ENCODE measurements at regions not wholly inside any gene's neighbourhood (a gene's known extent, or its start where the extent isn't known, plus 50 kb on each side); places are given as distances from the start of the nearest gene placed in this dataset.

- no peak for DNase-seq
These were observed 328.6 kb upstream of the SLC24A2 start for GRCh38 chr9:20117482-20117881.

- DNase-seq, result no peak
These were observed 326.1 kb upstream of the SLC24A2 start for GRCh38 chr9:20114974-20115373.

GRCh38 chr9:20112205-20112783 is 323.5 kb upstream of the SLC24A2 start:
- no peak for DNase-seq

- no peak for DNase-seq
These were observed 322.5 kb upstream of the SLC24A2 start for GRCh38 chr9:20111173-20111843.

- DNase-seq, result no peak
These were observed 306.7 kb upstream of the SLC24A2 start for GRCh38 chr9:20095430-20096092.

- DNase-seq, result no peak
These were observed 303.7 kb upstream of the SLC24A2 start for GRCh38 chr9:20092561-20092960.

GRCh38 chr9:20087481-20087880 is 298.6 kb upstream of the SLC24A2 start:
- DNase-seq, result no peak

- no peak for DNase-seq
These were observed 297.0 kb upstream of the SLC24A2 start for GRCh38 chr9:20085842-20086241.

GRCh38 chr9:20084125-20084524 is 295.3 kb upstream of the SLC24A2 start:
- no peak for DNase-seq

GRCh38 chr9:20083390-20083789 is 294.6 kb upstream of the SLC24A2 start:
- no peak for DNase-seq

GRCh38 chr9:20082831-20083230 is 294.0 kb upstream of the SLC24A2 start:
- no peak for DNase-seq

- DNase-seq, result no peak
These were observed 293.6 kb upstream of the SLC24A2 start for GRCh38 chr9:20082406-20082805.

- DNase-seq, result no peak
These were observed 289.4 kb upstream of the SLC24A2 start for GRCh38 chr9:20078246-20078645.

- no peak for DNase-seq
These were observed 285.5 kb upstream of the SLC24A2 start for GRCh38 chr9:20074291-20074690.

- no peak for DNase-seq
These were observed 281.5 kb upstream of the SLC24A2 start for GRCh38 chr9:20070336-20070735.

- DNase-seq, result no peak
These were observed 277.2 kb upstream of the SLC24A2 start for GRCh38 chr9:20065796-20066700.

GRCh38 chr9:20065046-20065445 is 276.2 kb upstream of the SLC24A2 start:
- DNase-seq, result no peak

- no peak for DNase-seq
These were observed 265.9 kb upstream of the SLC24A2 start for GRCh38 chr9:20054734-20055133.

GRCh38 chr9:20048985-20049384 is 260.1 kb upstream of the SLC24A2 start:
- DNase-seq, result no peak

- DNase-seq, result no peak
These were observed 259.6 kb upstream of the SLC24A2 start for GRCh38 chr9:20048437-20048836.

- DNase-seq, result no peak
These were observed 255.8 kb upstream of the SLC24A2 start for GRCh38 chr9:20044686-20045085.

GRCh38 chr9:20043461-20043860 is 254.6 kb upstream of the SLC24A2 start:
- no peak for DNase-seq

- DNase-seq, result no peak
These were observed 254.2 kb upstream of the SLC24A2 start for GRCh38 chr9:20043035-20043434.

Data from left kidney (tissue), 1 donor.